ENCODE measurements at regions not wholly inside any gene's neighbourhood (a gene's known extent, or its start where the extent isn't known, plus 50 kb on each side); places are given as distances from the start of the nearest gene placed in this dataset.

- no peak for DNase-seq
Measured at GRCh38 chr5:167626341-167627123, 664.9 kb upstream of the WWC1 start.

DNA sequence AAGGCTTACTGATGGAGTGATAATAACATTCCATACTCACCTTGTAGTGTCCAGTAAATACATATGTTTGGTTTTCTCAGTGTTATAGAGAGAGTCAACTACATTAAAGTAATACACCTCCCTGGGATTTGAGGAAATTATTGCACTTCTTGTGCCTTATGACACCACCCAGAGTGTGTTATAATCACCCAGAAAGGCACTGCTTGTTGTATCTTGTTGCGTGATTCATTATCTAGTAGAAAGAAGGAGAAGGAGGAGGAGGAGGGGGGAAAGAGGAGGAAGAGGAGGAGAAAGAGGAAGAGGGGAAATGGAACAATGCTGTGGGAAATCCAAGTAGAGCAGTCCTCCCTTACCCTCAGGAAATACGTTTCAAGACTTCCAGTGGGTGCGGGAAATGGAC is 661.8 kb upstream of the WWC1 start:
- no peak for DNase-seq

DNA sequence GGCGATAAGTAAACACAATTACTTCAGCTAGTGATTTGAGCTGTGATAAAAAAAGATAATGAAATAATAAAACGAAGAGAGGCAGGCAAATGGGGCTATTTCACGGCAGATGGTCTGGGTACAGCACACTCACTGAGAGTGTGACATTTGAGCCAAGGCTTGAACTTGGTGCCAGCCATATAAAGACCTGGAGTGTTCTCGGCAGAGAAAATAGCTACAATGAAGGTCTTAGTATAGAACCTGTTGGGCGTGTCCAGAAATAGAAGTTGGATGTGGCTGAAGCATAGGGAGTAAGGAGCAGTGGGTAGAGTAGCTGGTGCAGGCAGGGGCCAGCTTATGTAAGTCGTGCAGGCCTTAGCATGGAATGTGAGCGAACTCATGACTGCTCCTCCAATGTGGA is 660.3 kb upstream of the WWC1 start:
- DNase-seq: no peak

- no peak for DNase-seq
Measured at GRCh38 chr5:167633114-167633513, 658.3 kb upstream of the WWC1 start.

DNA sequence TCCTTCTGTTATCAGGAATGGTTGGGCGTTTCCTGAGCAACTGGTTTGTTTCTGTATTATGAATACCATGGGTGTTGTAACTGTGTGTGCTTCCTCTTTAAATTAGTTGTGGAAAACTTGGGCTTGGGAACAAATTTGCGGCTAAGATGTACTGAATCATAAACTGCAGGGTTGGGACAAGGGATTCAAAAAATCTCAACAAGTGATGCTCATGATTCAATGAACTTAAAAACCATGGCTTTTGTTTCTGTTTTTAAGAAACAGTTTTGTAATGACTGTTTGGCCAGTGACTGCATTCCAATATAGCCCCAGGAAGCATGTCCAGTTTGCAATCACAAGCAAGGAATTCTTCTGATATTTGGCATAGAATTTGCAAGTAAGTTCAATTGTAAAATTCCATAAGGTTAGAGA is 657.5 kb upstream of the WWC1 start:
- DNase-seq: peak in 1 of 3 donors; percentile 80

- DNase-seq: peak in 1 of 3 donors; percentile 73
Measured at GRCh38 chr5:167634432-167634831, 657.0 kb upstream of the WWC1 start.

DNA sequence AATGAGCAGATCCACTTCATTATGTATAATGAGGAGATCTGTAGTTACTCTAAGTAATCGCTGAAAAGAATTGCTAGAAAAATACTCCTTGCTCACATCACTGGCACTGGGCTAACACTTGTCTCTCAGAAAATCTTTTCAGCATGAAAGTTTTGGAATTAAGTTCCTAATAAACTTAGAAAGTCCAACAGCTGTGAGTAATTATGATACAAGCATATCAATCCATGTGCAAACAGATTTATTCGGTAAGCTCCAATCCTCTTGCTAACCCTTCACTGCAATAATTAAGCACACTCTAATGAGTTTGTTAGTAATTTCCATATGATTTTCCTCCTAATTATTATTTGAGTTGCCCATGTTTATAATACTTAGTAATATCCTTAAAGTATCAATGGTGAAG is 652.6 kb upstream of the WWC1 start:
- DNase-seq: no peak

- peak in 1 of 3 donors; percentile 36 for DNase-seq
Measured at GRCh38 chr5:167639273-167639672, 652.2 kb upstream of the WWC1 start.

GRCh38 chr5:167639766-167640165 is 651.7 kb upstream of the WWC1 start:
- DNase-seq: peak in 1 of 3 donors; percentile 40

DNA sequence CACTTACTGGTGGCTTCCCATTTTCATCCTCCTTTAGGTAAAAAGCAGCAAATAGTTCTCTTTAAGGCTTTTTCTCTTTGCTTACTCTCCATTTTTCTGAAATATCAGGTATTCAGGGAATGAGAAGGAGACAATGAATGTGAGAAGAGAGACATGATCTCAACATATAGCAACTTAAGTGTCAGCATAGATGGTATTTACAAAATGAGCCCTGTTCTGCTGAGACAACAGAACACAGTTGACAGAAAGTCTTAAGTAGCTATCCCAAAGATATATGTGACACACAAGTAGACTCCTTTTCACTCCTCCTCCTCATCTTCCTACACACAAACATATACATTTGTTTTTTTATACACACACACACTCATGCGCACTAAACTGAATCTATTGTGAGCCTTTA is 649.3 kb upstream of the WWC1 start:
- DNase-seq: no peak

- DNase-seq: peak in 1 of 3 donors; percentile 95
Measured at GRCh38 chr5:167642779-167643517, 648.5 kb upstream of the WWC1 start.

- peak in 1 of 3 donors; percentile 26 for DNase-seq
Measured at GRCh38 chr5:167643631-167644280, 647.7 kb upstream of the WWC1 start.

- DNase-seq: no peak
Measured at GRCh38 chr5:167644619-167645018, 646.8 kb upstream of the WWC1 start.

DNA sequence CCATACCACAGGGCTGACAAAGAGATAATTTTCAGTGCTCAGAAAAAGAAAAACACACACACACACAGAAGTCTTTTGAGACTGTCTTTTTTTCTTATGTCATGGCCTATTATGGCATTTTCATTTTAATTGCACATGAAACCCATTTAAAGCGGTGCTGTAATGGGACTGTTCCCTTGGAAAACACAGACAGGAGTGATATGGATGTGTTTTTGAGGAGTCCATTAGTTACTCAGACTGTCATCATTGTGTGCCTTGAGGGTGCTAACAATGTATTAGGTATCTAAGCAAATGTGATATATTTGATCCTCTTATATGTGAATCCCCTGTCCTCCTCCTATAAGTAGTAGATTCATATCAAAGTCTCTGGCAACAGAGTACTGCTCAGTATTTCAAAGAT is 642.0 kb upstream of the WWC1 start:
- DNase-seq: no peak

DNA sequence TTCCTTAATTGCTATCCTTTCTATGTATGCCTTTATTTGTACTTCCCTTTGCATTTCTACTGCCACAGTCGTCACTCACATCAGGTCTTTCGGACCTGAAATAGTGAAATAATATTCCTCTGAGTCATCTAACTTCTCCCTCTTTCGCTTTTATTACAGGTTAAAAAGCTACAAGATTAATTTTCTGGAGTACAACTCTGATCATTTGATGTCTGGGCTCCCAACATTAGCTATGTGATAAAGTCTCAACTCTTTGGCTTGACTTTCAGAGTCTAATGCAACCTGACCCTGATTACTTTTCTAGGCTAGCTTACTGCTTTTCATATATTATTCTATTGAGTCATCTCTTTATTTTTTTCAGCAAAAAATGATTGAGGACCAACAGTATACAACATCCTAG is 638.8 kb upstream of the WWC1 start:
- no peak for DNase-seq

DNA sequence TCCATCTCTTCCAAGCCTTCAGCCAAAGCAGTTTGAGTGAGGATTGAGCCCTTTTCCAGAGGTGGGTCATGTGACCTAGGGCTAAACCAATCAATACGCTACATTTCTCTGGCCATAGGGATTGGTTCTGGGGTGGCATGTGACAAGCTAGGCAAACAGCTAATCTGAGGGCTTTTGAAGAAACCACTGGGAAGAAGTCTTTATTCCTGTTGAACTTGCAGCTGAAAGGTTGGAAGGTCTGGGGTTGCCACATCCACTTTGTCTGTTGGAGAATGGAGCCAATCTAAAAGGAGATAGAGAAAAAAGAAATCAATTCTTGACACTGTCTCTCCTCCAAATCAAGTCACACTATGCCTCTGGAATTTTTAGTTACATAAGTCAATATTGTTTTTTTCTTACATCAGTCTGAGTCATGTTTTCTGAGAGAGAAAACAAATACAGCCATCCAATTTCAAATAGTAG is 637.8 kb upstream of the WWC1 start:
- no peak for DNase-seq

GRCh38 chr5:167657016-167657415 is 634.4 kb upstream of the WWC1 start:
- DNase-seq: no peak

GRCh38 chr5:167658889-167659288 is 632.6 kb upstream of the WWC1 start:
- DNase-seq: no peak

DNA sequence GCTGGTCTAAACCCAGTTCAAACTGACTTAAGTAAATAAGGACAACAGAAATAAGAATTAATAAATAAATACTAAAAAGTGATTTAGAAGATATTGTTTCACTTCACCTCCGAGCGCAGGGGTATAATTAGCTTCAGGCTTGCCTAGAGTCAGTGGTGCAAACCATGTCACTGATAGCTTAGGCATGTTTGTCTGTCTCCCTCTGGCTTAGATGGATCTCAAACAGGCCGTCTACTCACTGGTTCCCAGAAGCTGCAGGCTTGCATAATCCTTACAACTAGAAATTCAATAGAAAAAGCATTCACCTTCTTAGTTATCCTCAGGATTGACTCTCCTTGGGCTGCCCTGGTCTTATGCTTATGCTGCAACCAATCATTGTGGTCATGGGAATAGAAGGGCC is 629.8 kb upstream of the WWC1 start:
- no peak for DNase-seq

DNA sequence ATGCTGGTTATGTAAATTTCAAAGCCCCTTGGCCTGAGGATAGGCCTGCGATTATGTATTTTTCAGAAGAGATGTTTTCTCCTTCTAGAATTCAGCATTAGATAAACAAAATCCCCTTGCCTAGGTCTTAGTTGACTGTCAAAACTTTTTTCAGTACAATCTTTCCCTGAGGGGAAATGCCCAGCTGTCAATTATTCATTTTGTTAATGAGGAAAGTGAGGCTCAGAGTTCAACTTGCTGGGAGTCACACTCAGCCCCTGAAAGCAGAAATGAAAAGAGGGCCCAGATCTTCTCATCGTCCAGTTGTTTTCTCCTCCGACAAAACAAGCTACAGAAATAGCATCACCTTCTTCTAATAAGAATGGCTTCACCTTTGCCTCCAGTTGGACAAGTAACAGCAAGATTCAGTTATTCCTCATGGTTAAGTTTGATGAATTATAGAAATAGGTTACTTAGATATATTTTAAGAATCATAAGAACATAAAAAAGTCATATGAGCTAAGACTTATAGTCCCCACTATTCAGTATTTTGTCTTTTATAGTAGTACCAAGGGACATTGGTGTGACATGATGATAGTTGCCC is 627.1 kb upstream of the WWC1 start:
- no peak for DNase-seq

- DNase-seq: no peak
Measured at GRCh38 chr5:167665841-167666375, 625.5 kb upstream of the WWC1 start.

DNA sequence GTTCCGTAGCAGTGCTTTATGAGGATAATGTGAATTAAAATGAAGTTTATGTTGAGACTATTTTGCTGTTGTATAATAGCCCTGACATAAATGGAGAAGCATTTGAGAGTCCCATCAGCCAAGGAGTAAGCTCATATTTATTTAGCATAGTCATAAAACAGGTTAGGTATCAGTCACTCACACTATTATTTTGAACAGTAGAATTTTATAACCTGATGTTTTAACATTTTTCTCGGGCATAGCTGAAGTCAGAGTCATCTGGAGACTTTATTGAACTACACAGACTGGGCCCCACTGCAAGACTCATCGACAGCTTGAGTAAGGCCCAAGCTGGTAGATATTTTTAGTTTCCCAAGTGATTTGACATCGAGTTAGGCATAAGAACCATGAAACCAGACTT is 620.3 kb upstream of the WWC1 start:
- DNase-seq: peak in 1 of 3 donors; percentile 62

Data from muscle of back (tissue), 3 donors.